ENCODE measurements at regions not wholly inside any gene's neighbourhood (a gene's known extent, or its start where the extent isn't known, plus 50 kb on each side); places are given as distances from the start of the nearest gene placed in this dataset.
"Not testable (repeated sequence)": the region's sequence is repeated elsewhere in the genome, so short reads cannot be mapped to it uniquely, and the experiment has no call there.

DNA sequence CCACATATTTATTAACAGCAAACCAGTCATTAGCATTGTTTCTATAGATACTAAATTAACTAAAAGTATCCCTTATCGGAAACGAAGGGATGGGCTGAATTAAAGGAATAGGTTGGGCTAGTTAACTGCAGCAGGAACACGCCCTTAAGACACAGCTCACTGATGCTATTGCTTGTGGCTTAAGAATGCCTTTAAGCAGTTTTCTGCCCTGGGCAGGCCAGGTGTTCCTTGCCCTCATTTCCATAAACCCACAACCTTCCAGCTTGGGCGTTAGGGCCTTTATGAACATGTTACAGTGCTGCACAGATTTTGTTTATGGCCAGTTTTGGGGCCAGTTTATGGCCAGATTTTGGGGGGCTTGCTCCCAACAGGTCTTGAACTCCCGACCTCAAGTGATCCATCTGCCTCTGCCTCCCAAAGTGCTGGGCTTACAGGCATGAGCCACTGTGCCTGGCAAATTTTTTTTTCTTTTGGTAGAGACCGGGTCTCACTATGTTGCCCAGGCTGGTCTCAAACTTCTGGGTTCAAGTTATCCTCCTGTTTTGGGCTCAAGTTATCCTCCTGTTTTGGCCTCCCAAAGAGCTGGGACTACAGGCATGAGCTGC is 90.1 kb upstream of the GRIN2A start:
- DNase-seq (ENCODE audit: low read depth in 2 of 3, low spot score in 2 of 3): not testable (repeated sequence)

DNA sequence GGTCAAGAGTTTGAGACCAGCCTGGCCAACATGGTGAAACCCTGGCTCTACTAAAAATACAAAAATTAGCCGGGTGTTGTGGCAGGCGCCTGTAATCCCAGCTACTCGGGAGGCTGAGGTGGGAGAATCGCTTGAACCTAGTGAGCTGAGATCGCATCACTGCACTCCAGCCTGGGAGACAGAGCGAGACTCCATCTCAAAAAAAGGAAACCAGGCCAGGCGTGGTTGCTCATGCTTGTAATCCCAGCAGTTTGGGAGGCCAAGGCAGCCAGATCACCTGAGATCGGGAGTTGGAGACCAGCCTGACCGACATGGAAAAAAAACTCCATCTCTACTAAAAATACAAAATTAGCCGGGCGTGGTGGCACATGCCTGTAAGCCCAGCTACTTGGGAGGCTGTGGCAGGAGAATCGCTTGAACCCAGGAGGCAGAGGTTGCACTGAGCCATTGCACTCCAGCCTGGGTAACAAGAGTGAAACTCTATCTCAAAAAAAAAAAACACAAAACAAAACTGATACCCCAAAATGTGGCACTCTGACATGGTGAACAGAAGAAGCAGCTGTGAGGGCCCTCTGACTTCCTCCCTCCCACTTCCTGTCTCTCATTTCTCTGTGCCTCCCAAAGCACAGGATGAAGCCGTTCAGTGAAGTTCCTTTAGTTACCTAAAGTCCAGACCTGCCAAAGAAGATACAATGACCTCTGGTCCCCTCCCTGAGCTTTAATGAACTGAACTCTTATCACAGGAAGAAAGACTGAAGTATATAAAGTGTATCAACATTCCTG is 93.2 kb upstream of the GRIN2A start:
- DNase-seq (ENCODE audit: low read depth in 2 of 3, low spot score in 2 of 3): not testable (repeated sequence)

- DNase-seq (ENCODE audit: low read depth in 2 of 3, low spot score in 2 of 3): no peak
These were observed 95.4 kb upstream of the GRIN2A start for GRCh38 chr16:10277597-10277996.

DNA sequence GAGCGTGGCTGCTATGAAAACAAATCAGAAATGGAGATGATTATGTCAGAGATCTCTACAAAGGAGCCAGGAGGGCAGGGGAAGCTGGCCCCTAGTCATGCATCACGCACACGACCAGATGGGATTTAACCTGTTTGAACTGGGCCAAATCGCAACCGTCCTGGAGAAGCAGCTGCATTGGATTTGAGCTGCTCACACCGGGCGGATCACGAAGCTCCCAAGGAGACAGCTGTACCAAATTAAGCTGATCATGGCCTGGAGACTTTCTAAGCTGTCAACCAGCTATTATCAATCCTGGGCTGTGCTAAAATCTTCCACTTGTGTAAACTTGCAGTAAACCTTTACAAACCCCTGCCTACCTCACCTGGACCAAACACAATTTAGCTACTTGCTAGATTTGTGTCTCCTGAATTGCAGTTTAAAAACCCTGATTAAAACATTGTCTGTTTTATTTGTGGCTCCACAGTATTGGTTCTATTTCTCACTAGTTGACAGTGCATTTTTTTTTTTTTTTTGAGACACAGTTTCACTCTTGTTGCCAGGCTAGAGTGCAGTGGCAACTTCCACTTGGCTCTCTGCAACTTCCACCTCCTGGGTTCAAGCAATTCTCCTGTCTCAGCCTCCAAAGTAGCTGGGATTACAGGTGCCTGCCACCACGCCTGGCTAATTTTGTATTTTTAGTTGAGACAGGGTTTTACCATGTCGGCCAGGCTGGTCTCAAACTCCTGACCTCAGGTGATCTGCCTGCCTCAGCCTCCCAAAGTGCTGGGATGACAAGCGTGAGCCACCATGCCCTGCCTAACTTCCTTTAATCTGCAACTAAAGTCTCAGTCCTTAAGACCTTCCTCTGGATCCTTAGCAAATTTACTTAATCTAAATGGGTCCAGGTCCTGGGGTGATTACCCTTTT is 98.3 kb upstream of the GRIN2A start:
- DNase-seq (ENCODE audit: low read depth in 2 of 3, low spot score in 2 of 3): no peak

DNA sequence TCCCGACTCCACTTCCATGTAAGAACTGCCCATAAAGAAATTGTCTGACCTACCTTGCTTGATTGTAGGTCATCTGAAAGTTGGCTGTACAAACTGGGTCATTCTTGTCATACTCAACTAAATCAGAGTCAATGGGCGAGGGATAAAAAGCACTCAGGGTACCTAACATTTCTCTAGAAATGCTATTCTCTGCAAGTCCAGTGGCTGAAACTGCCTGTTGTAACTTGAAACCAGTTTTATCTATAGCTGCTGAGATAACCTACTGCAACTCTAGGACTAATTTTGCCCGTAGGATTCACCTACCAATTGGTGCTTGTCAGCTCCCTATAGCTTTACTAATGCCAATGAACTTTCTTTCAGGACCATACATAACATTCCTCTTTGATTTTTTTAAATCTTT is 100.1 kb upstream of the GRIN2A start:
- DNase-seq (ENCODE audit: low read depth in 2 of 3, low spot score in 2 of 3): no peak

DNA sequence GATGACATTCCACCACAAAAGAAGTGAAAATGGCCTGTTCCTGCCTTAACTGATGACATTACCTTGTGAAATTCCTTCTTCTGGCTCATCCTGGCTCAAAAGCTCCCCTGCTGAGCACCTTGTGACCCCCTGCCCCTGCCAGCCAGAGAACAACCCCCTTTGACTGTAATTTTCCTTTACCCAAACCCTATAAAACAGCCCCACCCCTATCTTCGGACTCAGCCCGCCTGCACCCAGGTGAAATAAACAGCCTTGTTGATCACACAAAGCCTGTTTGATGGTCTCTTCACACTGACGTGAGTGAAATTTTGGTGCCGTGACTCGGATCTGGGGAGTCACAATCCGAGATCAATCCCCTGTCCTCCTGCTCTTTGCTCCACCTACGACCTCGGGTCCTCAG is 101.0 kb upstream of the GRIN2A start:
- not testable (repeated sequence) for DNase-seq (ENCODE audit: low read depth in 2 of 3, low spot score in 2 of 3)

GRCh38 chr16:10290467-10291105 is 95.3 kb upstream of the ATF7IP2 start:
- DNase-seq (ENCODE audit: low read depth in 2 of 3, low spot score in 2 of 3): not testable (repeated sequence)

DNA sequence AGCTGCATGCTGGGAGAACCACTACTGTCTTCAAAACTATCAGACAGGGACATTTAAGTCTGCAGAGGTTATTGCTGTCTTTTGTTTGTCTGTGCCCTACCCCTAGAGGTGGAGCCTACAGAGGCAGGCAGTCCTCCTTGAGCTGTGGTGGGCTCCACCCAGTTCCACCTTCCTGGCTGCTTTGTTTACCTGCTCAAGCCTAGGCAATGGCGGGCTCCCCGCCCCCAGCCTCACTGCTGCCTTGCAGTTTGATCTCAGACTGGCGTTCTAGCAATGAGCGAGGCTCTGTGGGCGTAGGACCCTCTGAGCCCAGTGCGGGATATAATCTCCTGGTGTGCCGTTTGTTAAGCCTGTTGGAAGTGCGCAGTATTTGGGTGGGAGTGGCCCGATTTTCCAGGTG is 93.7 kb upstream of the ATF7IP2 start:
- not testable (repeated sequence) for DNase-seq (ENCODE audit: low read depth in 2 of 3, low spot score in 2 of 3)

GRCh38 chr16:10292976-10293375 is 92.9 kb upstream of the ATF7IP2 start:
- not testable (repeated sequence) for DNase-seq (ENCODE audit: low read depth in 2 of 3, low spot score in 2 of 3)

DNA sequence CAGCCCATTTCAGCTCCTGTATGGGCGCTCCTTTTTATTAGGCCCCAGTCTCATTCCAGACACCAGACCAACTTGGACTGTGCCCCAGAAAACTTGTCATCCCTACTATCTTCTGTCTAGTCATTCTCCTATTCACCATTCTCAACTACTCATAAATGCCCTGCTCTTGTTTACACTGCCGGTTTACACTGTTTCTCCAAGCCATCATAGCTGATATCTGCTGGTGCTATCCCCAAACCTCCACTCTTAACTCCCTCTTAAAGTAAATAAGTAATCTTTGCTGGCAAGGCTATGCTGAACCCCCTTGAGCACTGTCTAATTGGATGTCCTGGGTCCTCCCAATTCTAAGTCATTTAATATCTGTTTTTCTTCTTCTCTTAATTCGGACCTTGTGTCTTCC is 91.7 kb upstream of the ATF7IP2 start:
- DNase-seq (ENCODE audit: low read depth in 2 of 3, low spot score in 2 of 3): not testable (repeated sequence)

GRCh38 chr16:10296956-10297340 is 88.9 kb upstream of the ATF7IP2 start:
- no peak for DNase-seq (ENCODE audit: low read depth in 2 of 3, low spot score in 2 of 3)

GRCh38 chr16:10297341-10298006 is 88.4 kb upstream of the ATF7IP2 start:
- no peak for DNase-seq (ENCODE audit: low read depth in 2 of 3, low spot score in 2 of 3)

DNA sequence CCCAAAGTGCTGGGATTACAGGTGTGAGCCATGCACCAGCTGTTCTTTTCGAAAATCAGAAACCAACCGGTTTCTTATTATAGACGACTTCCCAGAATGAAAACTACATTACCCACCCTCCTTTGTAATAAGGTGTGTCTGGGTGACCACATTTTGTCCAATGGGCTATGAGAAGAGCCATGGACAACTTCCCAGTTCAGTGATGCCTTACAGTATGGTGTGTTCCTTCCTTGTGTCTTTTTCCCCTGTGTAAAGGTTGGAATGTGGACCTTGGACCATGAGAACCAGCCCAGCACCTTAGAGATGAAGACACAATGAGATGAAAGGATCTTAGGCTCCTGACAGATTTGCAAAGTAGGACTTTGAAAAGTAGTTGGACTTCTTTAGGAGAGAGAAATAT is 85.0 kb upstream of the ATF7IP2 start:
- no peak for DNase-seq (ENCODE audit: low read depth in 2 of 3, low spot score in 2 of 3)

DNA sequence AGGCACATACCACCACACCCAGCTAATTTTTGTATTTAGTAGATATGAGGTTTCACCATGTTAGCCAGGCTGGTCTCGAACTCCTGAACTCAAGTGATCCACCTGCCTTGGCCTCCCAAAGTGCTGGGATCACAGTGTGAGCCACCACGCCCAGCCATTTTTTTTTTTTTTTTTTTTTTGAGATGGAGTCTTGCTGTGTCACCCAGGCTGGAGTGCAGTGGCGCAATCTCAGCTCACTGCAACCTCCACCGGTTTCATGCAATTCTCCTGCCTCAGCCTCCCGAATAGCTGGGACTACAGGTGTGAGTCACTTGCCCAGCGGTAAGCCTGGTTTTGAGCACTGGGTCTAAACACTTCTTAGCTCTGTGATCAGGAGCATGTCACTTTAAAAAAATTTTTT is 84.3 kb upstream of the ATF7IP2 start:
- DNase-seq (ENCODE audit: low read depth in 2 of 3, low spot score in 2 of 3): not testable (repeated sequence)

DNA sequence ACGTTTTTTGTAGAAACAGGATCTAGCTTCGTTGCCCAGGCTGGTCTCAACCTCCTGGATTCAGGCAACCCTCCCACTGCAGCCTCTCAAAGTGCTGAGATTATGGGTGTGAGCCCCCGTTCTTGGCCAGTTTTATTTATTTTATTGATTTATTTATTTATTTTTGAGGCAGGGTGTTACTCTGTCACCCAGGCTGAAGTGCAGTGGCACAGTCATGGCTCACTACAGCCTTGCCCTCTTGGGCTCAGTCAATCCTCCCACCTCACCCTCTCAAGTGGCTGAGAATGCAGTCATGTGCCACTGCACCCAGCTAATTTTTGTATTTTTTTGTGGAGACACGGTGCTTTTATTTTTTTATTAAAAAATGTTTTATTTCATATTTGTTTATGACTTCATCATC is 79.9 kb upstream of the ATF7IP2 start:
- no peak for DNase-seq (ENCODE audit: low read depth in 2 of 3, low spot score in 2 of 3)

DNA sequence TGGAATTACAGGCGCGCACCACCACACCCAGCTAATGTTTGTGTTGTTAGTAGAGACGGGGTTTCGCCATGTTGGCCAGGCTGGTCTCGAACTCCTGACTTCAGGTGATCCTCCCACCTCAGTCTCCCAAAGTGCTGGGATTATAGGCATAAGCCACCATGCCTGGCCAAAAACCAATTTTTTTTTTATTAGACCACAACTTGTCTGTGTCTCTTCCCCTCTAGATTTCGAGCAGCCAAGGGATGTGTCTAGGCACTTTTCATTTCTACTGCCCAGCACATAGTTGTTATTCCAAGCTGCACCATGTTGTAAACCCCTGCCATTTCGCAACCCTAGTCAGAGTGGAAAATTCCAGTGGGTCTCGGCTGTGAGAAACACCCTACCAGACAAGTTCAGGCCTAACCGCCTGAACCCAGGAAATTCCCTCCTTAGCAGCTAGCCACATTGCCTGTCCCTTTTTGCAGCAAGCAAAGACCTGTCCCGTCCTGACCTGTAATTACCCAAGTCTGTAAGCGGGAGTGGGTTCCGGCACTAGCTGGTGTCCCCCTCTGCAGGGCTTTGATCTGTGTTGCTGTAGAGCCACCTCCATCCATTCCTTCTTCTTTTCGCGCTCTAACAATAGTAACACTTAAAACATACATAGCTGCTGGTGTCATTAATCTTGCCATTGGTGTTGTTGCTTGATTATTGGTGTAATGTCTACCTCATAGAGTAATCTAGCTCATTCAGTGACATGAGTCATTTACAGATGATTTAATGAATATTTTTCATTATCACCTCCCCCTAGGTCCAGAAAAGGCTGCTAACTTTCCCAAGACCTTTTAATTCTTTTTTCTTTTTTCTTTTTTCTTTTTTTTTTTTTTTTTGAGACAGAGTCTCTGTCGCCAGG is 77.3 kb upstream of the ATF7IP2 start:
- no peak for DNase-seq (ENCODE audit: low read depth in 2 of 3, low spot score in 2 of 3)

GRCh38 chr16:10309271-10309932 is 76.5 kb upstream of the ATF7IP2 start:
- no peak for DNase-seq (ENCODE audit: low read depth in 2 of 3, low spot score in 2 of 3)

DNA sequence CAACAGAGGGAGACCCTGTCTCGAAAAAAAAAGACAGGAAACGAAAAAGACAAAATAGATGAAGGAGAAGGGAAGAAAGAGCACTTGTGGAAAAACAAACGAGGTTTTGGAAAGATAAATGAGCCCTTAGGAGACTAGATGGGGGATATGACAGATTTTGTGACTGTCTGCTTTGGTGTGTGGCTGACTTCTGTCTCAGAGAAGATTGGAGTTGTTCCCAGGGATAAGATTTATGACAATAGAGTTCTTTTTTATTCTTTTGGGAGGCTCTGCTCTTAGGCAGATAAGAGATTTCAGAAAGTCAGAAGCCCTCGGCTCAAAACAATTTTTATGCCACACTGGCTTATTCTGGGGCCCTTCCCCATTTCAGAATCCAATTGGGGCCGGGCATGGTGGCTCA is 73.9 kb upstream of the ATF7IP2 start:
- DNase-seq (ENCODE audit: low read depth in 2 of 3, low spot score in 2 of 3): no peak

Data from activated CD8-positive, alpha-beta memory T cell treated with anti-CD3 and anti-CD28 coated beads for 48 hours (primary cell).